Myocyte (in vitro differentiated cells): ENCODE measurements at regions not wholly inside any gene's neighbourhood (a gene's known extent, or its start where the extent isn't known, plus 50 kb on each side); places are given as distances from the start of the nearest gene placed in this dataset.
A peak's percentile ranks its signal among the peaks of the same experiment; 100 is the strongest.
"Not testable (repeated sequence)": the region's sequence is repeated elsewhere in the genome, so short reads cannot be mapped to it uniquely, and the experiment has no call there.

Source experiments
- DNase-seq: peaks from one replicate; pipeline ENCODE4 v3.0.0-alpha.2; 2012; ENCODE audit warnings: low read depth

GRCh38 chr2:65798641-65799040, 366.2 kb upstream of the SPRED2 start:
- DNase-seq, result no peak

GRCh38 chr2:65794994-65795393, 362.6 kb upstream of the SPRED2 start:
- no peak for DNase-seq

GRCh38 chr2:65791404-65791975, 359.1 kb upstream of the SPRED2 start:
- no peak for DNase-seq

- no peak for DNase-seq
These were observed 358.2 kb upstream of the SPRED2 start for GRCh38 chr2:65790676-65790935.

- DNase-seq, result no peak
These were observed 357.7 kb upstream of the SPRED2 start for GRCh38 chr2:65789923-65790675.

GRCh38 chr2:65788556-65788955, 356.2 kb upstream of the SPRED2 start:
- DNase-seq, result no peak

GRCh38 chr2:65786765-65787164, 354.4 kb upstream of the SPRED2 start:
- DNase-seq, result no peak

GRCh38 chr2:65786007-65786717, 353.8 kb upstream of the SPRED2 start:
- DNase-seq, result no peak

- DNase-seq, result no peak
These were observed 350.7 kb upstream of the SPRED2 start for GRCh38 chr2:65782996-65783650.

- DNase-seq, result no peak
These were observed 349.8 kb upstream of the SPRED2 start for GRCh38 chr2:65782186-65782585.

GRCh38 chr2:65781756-65782155, 349.4 kb upstream of the SPRED2 start:
- DNase-seq, result no peak

GRCh38 chr2:65779021-65779420, 346.6 kb upstream of the SPRED2 start:
- no peak for DNase-seq

GRCh38 chr2:65778137-65778536, 345.7 kb upstream of the SPRED2 start:
- DNase-seq, result no peak

- DNase-seq, result no peak
These were observed 343.4 kb upstream of the SPRED2 start for GRCh38 chr2:65775839-65776238.

- no peak for DNase-seq
These were observed 335.5 kb upstream of the SPRED2 start for GRCh38 chr2:65767946-65768345.

- no peak for DNase-seq
These were observed 334.4 kb upstream of the SPRED2 start for GRCh38 chr2:65766768-65767267.

GRCh38 chr2:65765376-65765775, 333.0 kb upstream of the SPRED2 start:
- DNase-seq, result no peak

- DNase-seq, result no peak
These were observed 329.7 kb upstream of the SPRED2 start for GRCh38 chr2:65762068-65762467.

- DNase-seq, result no peak
These were observed 321.8 kb upstream of the SPRED2 start for GRCh38 chr2:65754219-65754618.

GRCh38 chr2:65751408-65751807, 319.0 kb upstream of the SPRED2 start:
- no peak for DNase-seq

- peak; percentile 42 for DNase-seq
These were observed 317.1 kb upstream of the SPRED2 start for GRCh38 chr2:65749545-65749944.

GRCh38 chr2:65747875-65748274, 315.5 kb upstream of the SPRED2 start:
- DNase-seq, result not testable (repeated sequence)
